ENCODE measurements at regions not wholly inside any gene's neighbourhood (a gene's known extent, or its start where the extent isn't known, plus 50 kb on each side); places are given as distances from the start of the nearest gene placed in this dataset.

GRCh38 chr10:65291286-65291685, 1634.5 kb upstream of the LRRTM3 start:
- DNase-seq (ENCODE audit: low spot score) = no peak
- TF ChIP-seq, protein P1, sequence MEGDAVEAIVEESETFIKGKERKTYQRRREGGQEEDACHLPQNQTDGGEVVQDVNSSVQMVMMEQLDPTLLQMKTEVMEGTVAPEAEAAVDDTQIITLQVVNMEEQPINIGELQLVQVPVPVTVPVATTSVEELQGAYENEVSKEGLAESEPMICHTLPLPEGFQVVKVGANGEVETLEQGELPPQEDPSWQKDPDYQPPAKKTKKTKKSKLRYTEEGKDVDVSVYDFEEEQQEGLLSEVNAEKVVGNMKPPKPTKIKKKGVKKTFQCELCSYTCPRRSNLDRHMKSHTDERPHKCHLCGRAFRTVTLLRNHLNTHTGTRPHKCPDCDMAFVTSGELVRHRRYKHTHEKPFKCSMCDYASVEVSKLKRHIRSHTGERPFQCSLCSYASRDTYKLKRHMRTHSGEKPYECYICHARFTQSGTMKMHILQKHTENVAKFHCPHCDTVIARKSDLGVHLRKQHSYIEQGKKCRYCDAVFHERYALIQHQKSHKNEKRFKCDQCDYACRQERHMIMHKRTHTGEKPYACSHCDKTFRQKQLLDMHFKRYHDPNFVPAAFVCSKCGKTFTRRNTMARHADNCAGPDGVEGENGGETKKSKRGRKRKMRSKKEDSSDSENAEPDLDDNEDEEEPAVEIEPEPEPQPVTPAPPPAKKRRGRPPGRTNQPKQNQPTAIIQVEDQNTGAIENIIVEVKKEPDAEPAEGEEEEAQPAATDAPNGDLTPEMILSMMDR (IDR thresholded peaks at IDR 0.05; ENCODE audit: extremely low read depth, missing control alignments) = no peak

DNA sequence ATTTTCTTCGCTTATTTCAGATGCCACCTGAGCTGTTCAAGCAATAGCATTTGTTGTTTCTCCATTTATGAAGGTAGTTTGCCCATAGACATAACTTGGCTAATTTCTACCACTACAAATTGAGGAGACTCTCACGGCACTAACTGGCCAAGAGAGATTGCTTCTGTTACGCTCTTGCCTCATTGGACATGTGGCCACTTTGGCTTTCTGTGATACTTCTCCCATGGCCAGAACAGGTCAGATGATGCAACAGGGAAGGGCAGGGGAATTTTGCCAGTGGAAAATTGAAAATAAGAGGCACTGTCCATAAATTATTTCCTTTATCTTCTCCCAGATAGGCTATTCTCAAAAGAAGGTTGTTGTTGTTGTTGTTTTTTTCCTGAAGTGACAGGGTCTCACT, 1633.3 kb upstream of the LRRTM3 start:
- no peak for DNase-seq (ENCODE audit: low spot score)
- TF ChIP-seq, protein P1 (IDR thresholded peaks at IDR 0.05; ENCODE audit: extremely low read depth, missing control alignments) = no peak

- DNase-seq (ENCODE audit: low spot score) = no peak
- TF ChIP-seq, protein P1 (IDR thresholded peaks at IDR 0.05; ENCODE audit: extremely low read depth, missing control alignments) = no peak
Measured at GRCh38 chr10:65294329-65294728, 1631.5 kb upstream of the LRRTM3 start.

DNA sequence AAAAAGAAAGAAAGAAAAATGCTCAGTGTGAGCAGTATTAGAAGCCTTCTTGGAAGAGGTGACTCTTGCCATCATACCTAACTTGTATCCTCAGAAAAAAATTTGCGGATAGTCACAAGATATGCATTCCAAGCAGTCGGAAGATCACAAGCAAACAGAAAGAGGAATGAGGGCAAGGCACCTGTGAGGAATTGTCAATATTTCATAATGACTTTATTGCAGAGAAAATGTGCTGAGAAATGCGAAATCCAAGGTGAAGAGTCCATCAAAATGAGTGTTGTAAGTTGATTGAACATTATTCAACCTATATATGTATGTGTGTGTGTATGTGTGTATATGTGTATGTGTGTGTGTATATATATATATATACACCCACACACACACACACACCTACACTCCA, 1624.7 kb upstream of the LRRTM3 start:
- DNase-seq (ENCODE audit: low spot score) = no peak
- TF ChIP-seq, protein P1 (IDR thresholded peaks at IDR 0.05; ENCODE audit: extremely low read depth, missing control alignments) = no peak

DNA sequence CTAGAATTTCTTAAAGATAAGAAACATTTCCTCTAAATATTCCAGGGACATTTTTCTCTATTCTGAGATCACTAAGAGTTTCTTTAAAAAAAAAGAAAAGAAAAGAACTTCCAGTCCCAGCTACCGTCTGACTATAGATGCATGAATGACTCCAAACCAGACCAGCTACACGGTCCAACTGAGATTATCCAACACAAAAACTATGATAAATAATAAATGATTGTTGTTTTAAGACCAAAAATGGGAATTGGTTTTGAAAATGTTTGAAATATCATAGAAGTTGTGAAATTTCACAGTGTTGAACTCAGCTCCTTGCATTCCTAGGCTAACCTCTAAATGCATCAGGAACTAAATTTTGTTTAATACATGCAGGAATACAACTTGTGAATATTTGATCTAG, 1619.6 kb upstream of the LRRTM3 start:
- TF ChIP-seq, protein P1 (IDR thresholded peaks at IDR 0.05; ENCODE audit: extremely low read depth, missing control alignments) = no peak
- DNase-seq (ENCODE audit: low spot score) = no peak

GRCh38 chr10:65312876-65313275, 1613.0 kb upstream of the LRRTM3 start:
- TF ChIP-seq, protein P1 (IDR thresholded peaks at IDR 0.05; ENCODE audit: extremely low read depth, missing control alignments) = no peak
- no peak for DNase-seq (ENCODE audit: low spot score)

DNA sequence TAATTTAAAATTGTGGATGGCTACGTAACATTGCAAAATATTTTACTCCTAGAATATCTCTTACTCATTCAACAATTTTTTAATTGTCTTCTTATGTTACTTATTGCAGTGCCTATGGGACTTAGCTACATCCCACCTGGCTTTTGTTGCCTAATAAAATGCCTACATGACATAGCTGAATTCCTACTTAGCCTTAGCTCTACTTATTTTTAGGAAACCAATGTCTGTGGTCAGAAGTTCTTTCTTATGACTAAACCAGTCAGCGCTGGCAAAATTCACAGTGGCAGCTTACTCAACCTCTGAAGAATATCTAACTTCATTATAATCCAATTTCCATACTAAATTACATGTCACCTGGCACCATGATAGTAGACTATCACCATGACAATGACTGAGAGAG, 1612.4 kb upstream of the LRRTM3 start:
- no peak for DNase-seq (ENCODE audit: low spot score)

More for the DNA sequence above, 1612.4 kb upstream of the LRRTM3 start:
- TF ChIP-seq, protein P1 (IDR thresholded peaks at IDR 0.05; ENCODE audit: extremely low read depth, missing control alignments) = no peak

Data from GM20000 (cell line).